ENCODE measurements at regions not wholly inside any gene's neighbourhood (a gene's known extent, or its start where the extent isn't known, plus 50 kb on each side); places are given as distances from the start of the nearest gene placed in this dataset.
A peak's percentile ranks its signal among the peaks of the same experiment; 100 is the strongest.

- peaks cover 12% of the 10 kb centered on the region for H3K4me1 Mint-ChIP-seq
- peak; percentile 80 for TF ChIP-seq CTCF (conservative IDR thresholded peaks at IDR 0.05)
- H3K27me3 Mint-ChIP-seq (ENCODE audit: low read depth) = no peaks in the 10 kb centered on the region
- DNase-seq (ENCODE audit: low read depth, low spot score) = peak; percentile 78
- no peaks in the 10 kb centered on the region for H3K9me3 Mint-ChIP-seq
- no peak overlapping the region for H3K27ac Mint-ChIP-seq (ENCODE audit: unreplicated experiment)
- H3K36me3 Mint-ChIP-seq (ENCODE audit: low read depth) = no peaks in the 10 kb centered on the region
- H3K4me3 Mint-ChIP-seq = no peak overlapping the region
Observed at GRCh38 chr3:89851974-89852621, 744.7 kb downstream of the EPHA3 start.

DNA sequence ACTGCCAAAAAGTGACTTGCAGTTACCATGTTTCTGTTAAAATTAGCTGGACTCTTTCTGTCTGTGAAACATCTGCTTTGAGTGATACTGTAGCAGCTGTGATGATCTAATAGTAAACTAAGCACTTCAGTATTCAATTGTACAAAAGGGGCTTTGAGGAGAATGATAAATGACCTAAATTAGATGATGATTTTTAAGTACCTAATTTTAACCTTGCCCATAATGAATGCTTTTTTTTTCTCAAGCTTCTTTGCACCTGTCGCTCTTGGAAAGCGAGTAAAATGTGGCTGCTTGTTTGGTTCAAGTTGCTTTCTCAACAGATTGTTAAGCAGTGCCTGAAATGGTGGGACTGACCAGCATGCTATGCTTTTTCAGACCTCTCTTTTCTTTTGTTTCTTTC is 752.3 kb downstream of the EPHA3 start:
- Mint-ChIP-seq H3K27ac (ENCODE audit: unreplicated experiment) (no peak overlapping the region), H3K36me3 (ENCODE audit: low read depth) (peaks cover 2% of the 10 kb centered on the region), H3K27me3 (ENCODE audit: low read depth) (no peaks in the 10 kb centered on the region), H3K4me3 (no peak overlapping the region), H3K4me1 (no peaks in the 10 kb centered on the region), H3K9me3 (peaks cover 6% of the 10 kb centered on the region)
- no peak for DNase-seq (ENCODE audit: low read depth, low spot score)
- TF ChIP-seq CTCF (conservative IDR thresholded peaks at IDR 0.05) = no peak

GRCh38 chr3:89867286-89867685 is 759.9 kb downstream of the EPHA3 start:
- H3K27me3 Mint-ChIP-seq (ENCODE audit: low read depth) = no peaks in the 10 kb centered on the region
- no peak for TF ChIP-seq CTCF (conservative IDR thresholded peaks at IDR 0.05)
- H3K9me3 Mint-ChIP-seq = peaks cover 5% of the 10 kb centered on the region
- no peak overlapping the region for H3K27ac Mint-ChIP-seq (ENCODE audit: unreplicated experiment)
- H3K36me3 Mint-ChIP-seq (ENCODE audit: low read depth) = peaks cover 3% of the 10 kb centered on the region
- no peak for DNase-seq (ENCODE audit: low read depth, low spot score)
- H3K4me3 Mint-ChIP-seq = no peak overlapping the region
- H3K4me1 Mint-ChIP-seq = no peaks in the 10 kb centered on the region

DNA sequence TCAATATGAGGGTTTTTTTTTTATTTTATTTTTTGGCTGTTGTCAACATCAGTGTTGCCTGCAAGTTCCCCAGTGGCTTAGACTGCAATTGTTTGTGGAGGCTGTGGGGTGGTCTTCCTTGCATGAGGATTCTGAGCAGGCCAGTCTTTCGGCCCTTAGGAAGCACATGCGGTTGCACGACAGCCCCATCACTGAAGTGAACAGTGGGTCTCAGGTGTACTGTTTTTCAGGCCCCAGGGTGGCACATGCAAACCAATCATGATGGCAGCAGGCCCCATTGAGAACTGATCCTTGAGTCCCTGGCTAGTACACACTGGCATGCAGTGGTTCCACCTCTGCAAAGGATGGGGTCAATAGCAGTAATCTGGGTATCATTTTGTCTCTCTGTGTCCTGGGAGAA is 768.7 kb downstream of the EPHA3 start:
- Mint-ChIP-seq H3K27ac (ENCODE audit: unreplicated experiment) (no peak overlapping the region), H3K4me1 (no peaks in the 10 kb centered on the region), H3K4me3 (no peak overlapping the region), H3K36me3 (ENCODE audit: low read depth) (no peaks in the 10 kb centered on the region), H3K9me3 (peaks cover 5% of the 10 kb centered on the region), H3K27me3 (ENCODE audit: low read depth) (no peaks in the 10 kb centered on the region)
- no peak for TF ChIP-seq CTCF (conservative IDR thresholded peaks at IDR 0.05)
- no peak for DNase-seq (ENCODE audit: low read depth, low spot score)

DNA sequence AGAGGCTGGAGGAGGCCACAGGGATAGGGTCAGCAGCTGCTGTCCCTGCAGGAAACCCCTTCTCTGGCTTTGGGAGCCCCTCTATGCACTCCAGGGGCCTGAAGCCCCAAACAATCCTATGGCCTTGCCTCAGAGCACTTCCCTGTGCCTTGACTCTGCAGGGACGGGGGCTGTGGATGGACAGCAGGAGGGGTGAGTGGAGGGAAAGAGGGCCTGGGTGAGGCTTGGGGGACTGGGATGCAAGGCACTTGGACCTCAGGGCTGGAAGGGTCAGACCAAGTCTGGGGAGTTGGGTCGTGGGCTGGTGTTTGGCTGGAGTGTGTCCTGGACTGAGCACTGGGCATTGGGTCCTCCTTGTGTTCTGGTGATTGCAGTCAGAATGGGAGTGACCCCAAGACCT is 769.8 kb downstream of the EPHA3 start:
- H3K27me3 Mint-ChIP-seq (ENCODE audit: low read depth) = no peaks in the 10 kb centered on the region
- H3K4me3 Mint-ChIP-seq = no peak overlapping the region
- peaks cover 5% of the 10 kb centered on the region for H3K9me3 Mint-ChIP-seq
- DNase-seq (ENCODE audit: low read depth, low spot score) = no peak
- TF ChIP-seq CTCF (conservative IDR thresholded peaks at IDR 0.05) = no peak
- no peak overlapping the region for H3K27ac Mint-ChIP-seq (ENCODE audit: unreplicated experiment)
- no peaks in the 10 kb centered on the region for H3K36me3 Mint-ChIP-seq (ENCODE audit: low read depth)
- H3K4me1 Mint-ChIP-seq = no peaks in the 10 kb centered on the region
